Glomerular endothelial cell (primary cell): ENCODE measurements at regions not wholly inside any gene's neighbourhood (a gene's known extent, or its start where the extent isn't known, plus 50 kb on each side); places are given as distances from the start of the nearest gene placed in this dataset.
"Not testable (repeated sequence)": the region's sequence is repeated elsewhere in the genome, so short reads cannot be mapped to it uniquely, and the experiment has no call there.

ENCODE experiments used
- DNase-seq: peaks from one replicate; pipeline ENCODE4 v3.0.0-alpha.2; 2011; ENCODE audit warnings: low read depth, low spot score; ENCODE audit errors: extremely low read depth

DNA sequence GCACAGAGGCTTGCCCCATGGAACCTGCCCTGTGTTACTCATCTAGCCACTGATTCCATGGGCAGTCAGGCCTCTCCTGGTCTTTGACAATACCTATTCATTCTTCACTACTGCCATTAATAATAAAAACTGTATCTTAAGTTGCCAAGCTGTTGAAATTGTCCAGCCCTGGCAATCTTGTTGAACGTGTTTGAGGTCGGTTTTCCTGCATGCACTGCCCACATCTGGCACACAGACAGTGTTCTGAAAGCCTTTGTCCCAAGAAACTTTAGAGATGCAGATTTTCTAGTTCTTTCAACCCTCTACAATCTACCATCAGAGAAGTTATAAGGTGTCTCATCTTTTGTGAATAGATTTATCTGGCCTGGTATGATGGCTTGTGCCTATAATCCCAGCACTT lies 567.2 kb upstream of the NECTIN3 start:
- no peak for DNase-seq

DNA sequence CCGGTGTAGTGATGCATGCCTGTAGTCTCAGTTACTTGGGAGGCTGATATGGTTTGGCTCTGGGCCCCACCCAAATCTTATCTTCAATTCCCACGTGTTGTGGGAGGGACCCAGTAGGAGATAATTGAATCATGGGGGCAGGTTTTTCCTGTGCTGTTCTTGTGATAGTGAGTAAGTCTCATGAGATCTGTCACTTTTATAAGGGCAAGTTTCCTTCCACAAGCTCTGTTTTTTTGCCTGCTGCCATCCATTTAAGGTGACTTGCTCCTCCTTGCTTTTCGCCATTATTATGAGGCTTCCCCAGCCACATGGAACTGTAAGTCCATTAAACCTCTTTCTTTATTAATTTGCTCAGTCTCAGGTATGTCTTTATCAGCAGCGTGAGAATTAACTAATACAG lies 566.7 kb upstream of the NECTIN3 start:
- no peak for DNase-seq

DNA sequence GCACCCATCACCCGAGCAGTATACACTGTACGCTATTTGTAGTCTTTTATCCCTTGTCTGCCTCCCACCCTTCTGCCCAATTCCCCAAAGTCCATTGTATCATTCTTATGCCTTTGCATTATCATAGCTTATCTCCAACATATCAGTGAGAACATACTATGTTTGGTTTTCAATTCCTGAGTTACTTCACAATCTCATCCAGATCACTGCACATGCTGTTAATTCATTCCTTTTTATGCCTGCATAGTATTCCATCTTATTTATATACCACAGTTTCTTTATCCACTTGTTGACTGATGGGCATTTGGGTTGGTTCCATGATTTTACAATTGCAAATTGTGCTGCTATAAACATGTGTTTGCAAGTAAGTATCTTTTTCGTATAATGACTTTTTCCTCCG lies 564.7 kb upstream of the NECTIN3 start:
- no peak for DNase-seq

DNA sequence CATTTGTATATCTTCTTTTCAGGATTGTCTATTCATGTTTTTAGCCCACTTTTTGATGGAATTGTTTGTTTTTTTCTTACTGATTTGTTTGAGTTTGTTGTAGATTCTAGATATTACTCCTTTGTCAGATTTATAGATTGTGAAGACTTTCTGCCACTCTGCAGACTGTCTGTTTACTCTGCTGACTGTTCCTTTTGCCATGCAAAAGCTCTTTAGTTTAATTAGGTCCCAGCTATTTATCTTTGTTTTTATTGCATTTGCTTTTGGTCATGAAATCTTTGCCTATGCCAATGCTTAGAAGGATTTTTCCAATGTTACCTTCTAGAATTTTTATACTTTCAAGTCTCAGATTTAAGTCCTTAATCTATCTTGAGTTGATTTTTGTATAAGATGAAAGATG lies 564.0 kb upstream of the NECTIN3 start:
- DNase-seq = not testable (repeated sequence)

DNA sequence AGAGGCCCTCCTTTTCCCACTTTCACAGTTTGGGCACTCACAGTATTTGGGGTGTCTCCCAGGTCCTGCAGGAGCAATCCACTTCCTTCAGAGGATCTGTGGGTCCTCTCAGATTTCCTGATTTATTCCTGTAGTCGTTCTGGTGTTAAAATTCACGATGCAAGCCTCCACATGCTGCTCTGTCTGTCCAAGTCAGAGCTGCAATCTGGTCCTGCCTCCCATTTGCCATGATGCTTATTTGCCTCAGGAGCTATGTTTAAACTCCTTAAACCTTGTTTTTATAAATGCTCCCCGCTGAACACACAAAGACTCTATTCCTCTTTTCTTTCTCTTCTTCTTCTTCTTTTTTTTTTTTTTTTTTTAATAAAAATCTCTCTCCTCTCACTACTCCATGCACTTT lies 558.7 kb upstream of the NECTIN3 start:
- no peak for DNase-seq

DNA sequence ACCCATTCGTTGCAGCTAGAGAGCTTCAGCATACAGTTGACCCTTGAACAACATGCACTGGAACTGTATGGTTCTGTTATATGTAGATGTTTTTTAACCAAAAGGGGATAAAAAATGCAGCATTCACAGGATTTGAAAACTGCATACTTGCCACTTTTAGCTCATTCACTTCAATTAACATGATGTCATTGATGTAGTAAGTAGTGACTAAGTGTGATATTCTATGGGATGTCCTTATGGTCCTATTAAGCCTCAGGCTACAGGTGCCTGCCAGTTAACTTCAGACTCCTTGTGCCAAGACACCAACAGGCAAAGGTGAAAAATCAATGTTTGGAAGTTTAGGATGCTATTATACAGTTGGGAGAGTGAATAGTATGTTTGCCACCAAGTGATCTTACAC lies 553.6 kb upstream of the NECTIN3 start:
- no peak for DNase-seq

DNA sequence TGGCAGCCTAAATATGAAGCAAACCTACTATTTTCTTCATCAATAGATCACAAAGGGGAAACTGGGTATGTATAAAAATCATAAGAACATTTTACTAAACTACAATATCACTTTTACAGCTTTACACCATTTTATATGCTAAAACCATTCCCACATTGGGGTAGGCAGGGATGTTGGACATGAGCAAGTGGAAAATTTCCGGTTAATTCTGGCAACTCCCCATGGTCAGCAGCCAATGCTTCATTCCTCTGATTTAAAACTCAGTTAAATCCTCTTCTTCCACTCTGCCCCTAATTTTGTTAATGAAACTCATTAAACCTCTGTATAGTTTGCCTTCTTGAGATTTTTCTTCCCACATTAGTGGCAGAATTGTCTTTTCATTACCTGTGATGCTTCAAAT lies 552.5 kb upstream of the NECTIN3 start:
- DNase-seq = no peak

DNA sequence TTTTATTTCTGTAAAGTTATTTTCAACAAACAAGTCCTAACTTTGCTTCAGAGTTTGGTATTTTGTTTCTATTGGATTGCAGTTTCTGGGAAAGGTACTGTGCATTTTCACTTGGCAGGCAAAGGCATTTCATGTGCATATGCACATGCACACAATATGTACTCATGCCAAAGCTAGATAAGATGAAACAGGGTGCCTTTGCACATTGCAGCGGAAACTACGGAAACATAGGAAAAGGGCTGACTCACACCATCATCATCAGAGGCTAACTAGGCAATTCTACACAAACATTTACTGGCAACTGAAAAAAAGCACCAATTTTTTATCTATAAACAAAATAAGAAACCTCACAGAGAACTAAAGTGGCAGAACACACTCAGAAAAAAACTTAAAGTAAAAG lies 550.6 kb upstream of the NECTIN3 start:
- peak; percentile 75 for DNase-seq

DNA sequence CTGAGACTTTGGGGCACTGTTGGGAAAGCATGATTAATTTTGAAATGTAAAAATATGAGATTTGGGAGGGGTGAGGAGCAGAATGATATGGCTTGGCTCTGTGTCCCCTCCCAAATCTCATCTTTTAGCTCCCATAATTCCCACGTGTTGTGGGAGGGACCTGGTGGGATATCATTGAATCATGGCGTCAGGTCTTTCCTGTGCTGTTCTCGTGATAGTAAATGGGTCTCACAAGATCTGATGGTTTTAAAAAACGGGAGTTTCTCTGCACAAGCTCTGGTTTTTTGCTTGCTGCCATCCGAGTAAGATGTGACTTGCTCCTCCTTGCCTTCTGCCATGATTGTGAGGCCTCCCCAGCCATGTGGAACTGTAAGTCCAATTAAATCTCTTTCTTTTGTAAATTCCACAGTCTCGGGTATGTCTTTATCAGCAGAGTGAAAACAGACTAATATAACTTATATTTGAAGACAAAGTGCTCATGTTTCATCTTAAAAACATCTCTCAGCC lies 546.0 kb upstream of the NECTIN3 start:
- not testable (repeated sequence) for DNase-seq

DNA sequence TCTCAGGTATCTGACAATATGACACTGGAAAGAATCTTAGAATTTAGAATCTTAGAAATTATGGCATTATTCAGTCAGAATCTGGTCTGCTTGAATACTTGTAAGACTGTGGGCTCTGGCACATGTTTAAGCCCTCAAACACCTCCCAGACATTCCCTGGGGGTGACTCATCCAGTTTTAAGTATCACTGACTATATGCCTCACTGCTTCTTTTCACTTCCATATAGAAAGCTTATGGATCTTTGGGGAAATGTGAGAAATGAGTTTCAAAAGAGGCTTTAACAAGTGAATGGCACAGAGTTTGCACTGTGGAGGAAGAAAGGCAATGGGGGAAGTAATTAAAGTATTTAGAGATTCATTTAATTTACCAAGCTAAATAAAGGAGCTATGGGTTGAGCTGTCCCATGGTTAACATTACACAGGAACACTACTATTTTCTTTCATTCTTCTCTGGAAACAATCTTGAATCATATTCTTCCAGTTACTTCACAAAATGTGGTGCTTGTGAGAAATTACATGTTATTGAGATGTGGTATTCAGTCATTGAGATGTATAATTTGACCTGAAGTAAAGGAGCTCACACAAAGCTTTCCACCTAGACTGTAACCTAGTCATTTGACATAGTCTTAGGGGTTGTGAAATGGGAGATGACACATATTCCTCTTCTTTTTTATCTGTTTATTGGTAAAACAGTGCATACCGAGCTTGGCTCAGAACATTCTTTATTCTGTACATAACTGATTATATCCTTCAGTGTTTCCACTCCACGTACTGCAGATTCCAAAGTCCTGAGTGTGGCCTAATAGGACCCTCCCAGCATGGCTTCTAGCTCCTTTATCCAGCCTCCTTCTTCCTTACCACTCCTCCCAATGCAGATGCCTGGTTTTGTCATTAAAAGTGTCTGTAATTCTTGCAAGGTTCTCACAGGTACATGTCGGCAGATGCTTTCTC lies 544.6 kb upstream of the NECTIN3 start:
- no peak for DNase-seq

DNA sequence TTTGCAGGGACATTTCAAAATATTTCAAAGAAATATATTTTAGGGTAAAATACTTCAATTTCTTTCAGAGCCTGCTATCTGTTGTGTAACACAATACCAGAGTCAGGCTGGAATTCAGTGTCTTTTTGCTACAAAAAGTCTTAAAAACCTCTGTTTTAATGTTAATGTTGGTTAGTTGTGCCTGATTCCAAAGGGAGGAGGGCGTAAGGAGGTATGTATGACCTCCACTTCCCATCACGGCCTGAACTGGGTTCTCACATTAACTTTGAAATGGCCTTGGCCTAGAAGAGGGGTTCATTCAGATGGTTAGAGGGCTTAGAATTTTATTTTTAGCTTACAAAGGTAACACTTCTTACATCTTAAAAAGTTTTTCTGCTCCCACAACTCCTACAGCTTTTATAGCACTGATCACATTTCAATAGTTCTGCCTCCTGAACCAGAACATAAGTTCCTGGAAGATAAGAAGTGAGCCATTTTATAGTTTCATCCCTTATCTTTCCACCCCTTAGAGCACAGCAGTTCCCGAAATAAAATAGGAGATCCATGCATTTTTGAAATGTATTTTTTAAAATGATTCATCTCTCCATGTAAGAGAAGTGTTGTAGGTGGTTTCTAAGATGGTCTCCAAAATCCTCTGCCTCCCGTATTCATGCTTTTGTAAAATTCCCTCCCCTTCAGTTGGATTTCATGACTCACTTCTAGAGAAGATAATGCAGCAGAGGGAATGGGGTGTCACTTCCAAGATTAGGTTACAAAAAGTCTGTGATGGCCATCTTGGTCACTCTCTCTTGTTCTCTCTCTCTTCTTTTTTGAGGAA lies 543.1 kb upstream of the NECTIN3 start:
- no peak for DNase-seq

DNA sequence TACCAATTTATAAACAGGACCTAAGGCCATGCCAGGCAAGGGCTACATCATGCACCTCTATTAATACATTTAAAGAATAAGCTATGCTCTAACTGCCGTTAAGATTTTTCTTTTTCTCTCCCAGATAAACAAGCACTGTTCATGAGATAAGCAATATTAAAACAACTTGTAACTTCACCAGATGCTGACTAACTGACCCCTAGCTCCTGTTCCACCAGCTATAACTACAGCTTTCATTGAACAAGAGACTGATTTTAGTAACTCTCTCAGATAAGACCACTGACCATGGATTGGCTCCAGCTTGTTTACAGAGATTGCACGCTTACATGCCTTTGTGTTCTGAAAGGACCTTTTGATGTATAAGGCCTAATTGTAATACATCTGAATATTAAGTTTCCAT lies 540.7 kb upstream of the NECTIN3 start:
- DNase-seq = no peak

DNA sequence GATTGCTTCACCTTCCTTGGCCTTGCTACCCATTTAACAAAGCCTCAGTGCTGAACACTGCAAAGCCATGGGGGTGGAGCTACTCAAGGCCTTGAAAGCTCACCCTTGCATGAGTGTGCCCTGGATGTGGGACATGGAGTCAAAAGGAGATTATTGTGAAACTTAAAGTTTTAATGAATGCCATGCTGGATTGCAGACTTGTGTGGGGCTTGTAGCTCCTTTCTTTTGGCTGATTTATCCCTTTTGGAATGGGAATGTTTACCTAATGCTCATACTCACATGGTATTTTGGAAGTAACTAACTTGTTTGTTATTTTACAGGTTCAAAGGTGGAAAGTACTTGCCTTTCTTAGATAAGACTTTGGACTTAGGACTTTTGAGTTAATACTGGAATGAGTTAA lies 538.5 kb upstream of the NECTIN3 start:
- DNase-seq = no peak

DNA sequence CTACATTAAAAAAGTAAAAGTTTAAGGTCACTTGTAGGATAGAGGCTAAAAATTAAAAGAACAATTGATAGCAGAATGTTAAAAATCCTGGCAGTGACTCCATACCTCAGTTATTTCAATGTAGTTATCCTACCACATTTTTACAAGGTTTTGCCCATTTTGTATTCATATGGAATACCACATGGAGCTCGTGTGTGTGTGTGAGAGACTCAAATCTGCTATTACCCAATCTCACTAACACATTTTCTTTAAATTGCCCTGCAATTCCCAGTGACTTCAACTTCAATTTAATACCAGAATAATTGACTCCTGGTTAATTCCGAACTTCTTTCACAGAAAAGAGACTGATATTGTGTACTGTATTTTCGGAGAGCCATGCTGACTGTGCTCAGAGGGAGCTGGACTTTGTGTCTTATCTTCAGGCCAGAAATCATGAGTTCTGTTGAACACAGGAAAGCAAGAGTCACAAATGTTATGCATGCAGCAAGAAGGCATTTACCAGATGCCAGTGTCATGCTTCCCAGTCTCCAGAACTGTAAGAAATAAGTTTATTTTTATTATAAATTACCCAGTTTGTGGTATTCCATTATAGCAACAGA lies 529.0 kb upstream of the NECTIN3 start:
- no peak for DNase-seq

DNA sequence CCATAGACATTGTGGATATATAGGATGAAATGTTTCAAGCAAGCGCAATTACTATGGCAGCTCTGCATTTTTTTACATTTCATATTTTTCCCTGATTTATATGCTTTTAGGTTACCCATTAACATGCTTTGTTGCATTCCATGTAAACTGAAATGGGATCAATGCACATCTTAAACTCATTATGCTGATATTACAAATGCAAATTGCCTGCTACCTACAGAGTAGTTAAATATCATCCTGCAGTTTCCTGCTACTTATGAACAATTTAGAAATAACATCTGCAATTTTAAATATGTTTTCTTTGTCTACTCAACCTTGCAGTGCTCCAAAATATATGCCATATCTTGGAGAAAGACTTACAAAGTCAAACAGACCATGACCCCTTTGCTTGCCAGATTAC lies 526.9 kb upstream of the NECTIN3 start:
- no peak for DNase-seq

DNA sequence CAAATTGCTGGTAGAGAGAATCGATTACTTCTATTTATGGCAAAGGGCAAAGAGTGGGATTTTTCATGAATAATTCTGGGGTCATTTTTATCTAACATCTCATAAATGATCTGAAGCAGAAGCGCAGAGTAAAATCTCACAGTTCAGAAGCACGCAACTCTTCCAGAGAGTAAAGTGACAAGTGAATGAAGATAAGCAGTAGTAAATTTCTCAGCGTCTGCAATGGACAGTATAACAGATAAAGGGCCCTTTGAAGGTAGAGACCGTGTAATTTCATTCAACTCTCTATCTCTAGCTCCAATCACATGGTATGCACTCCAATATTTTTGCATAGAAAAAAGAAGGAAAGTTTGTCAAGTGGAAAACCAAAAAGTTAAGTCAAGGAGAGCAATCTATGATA lies 521.1 kb upstream of the NECTIN3 start:
- no peak for DNase-seq

DNA sequence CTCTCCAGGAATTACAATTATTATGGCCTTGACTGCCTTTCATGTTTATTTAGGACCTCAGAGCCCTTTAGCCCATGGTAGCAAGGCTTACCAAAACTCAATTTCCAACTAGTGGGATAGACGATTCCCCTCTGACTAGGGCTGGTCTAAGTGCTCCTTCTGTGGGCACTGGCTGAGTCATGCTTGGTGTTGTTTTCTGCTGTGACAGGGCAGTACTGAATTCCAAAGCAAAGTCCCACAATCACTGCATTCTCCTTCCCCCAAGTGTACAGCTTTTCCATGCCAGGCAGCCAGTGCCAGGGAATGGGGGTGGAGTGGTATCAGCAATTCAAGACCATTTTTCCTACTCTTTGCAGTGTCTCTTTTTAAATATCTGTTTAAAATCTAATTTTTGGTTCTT lies 509.0 kb upstream of the NECTIN3 start:
- no peak for DNase-seq

DNA sequence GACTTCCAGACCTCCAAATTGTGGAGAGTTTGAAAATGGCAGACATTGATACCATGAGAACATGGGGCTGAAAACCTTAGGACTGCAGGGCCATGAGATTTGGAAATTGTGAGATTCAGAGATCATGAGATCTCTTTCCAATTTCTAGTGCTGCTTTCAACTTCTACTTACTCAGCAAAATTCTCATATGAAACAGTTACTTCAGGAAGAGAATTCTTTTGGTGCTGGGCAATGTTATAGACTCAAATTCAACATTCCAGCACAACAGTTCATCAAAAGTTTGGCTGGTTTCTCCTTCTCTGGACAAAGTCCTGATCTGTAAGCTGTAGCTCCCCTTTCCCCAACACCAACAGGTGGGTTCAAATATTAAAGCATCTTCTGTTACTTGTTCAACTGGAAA lies 506.9 kb upstream of the NECTIN3 start:
- no peak for DNase-seq

DNA sequence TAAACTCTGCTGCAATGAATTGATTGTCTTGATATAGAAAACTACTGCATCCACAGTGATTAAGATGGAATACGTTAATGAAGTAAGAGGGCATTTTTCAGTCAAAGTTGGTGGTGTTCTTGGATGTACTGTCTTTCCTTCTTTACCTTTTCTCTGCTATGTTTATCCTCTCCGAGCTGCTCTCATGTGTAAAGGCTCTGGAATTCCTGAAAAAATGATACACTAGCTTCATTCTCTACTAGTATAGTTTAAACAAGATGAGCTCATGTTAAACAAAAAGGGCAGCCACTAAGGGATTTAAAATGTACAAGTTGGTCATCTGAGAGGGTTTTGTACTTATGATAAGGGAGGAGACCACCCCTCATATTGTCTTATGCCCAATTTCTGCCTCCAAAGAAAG lies 504.6 kb upstream of the NECTIN3 start:
- DNase-seq = no peak

DNA sequence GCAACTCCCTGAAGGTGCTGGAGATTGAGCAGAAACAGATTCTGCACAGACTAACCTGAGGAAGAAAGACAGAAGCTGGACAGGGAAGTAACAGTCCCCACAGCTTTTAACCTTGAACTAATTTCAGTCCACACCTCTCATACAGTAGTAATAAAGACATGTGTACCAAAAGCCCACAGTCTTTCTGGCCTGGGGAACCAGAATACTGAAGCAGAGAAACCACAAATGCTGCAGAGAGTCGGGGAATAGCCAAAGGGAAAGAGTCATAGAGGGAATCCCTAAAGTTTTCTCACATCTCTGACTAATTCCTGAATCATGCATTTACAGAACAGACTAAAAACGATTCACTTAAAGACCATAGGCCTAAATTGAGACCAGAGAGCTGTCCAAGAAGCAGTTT lies 503.4 kb upstream of the NECTIN3 start:
- no peak for DNase-seq

DNA sequence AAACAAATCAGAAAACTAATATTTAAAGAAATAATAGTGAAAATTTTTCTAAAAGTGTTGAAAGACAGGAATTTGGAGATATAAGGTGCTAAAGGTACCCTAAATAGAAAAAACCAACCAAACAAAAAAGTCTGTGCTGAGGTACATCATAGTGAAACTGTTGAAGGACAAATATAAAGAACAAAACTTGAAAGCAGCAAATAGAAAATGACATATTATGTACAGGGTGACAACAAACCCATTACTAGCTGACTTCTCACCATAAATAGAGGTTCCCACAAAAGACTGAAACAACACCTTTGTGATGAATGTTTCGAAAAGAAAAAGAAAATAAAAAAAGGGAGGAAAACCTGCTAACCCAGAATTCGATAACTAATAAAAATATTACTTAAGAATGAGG lies 502.5 kb upstream of the NECTIN3 start:
- no peak for DNase-seq
